Caco-2 (cell line): ENCODE measurements at regions not wholly inside any gene's neighbourhood (a gene's known extent, or its start where the extent isn't known, plus 50 kb on each side); places are given as distances from the start of the nearest gene placed in this dataset.

Source experiments
- BruUV-seq: library from RNA; stranded (reverse); fragments of 400-500 nt; replicated peaks from 2 replicates; lab custom pipeline; 2021; lab: Mats Ljungman, UMichigan
- CTCF ChIA-PET: fragments of 300-600 bp; sonication (Branson Sonifier 250); formaldehyde crosslinking; loops from one replicate; lab custom pipeline; 2022; ENCODE audit warnings: antibody characterized with exemption; lab: Charles Lee
- POLR2A ChIA-PET: fragments of 300-600 bp; sonication (Branson Sonifier 250); formaldehyde crosslinking; loops from one replicate; lab custom pipeline; 2022; ENCODE audit warnings: antibody characterized with exemption; lab: Charles Lee
- DNase-seq, 2 experiments: peaks; one replicate each; pipeline versions ENCODE4 v3.0.0 to v3.0.0-alpha.2; 2020 to 2022
- H3K27me3 ChIP-seq: replicated peaks from 2 replicates; pipeline ENCODE4 v1.6.0; 2011; ENCODE audit warnings: low read length; ENCODE audit not compliant: control insufficient read depth, insufficient read depth
- H3K36me3 ChIP-seq: 2 replicates; pipeline ENCODE4 v1.5.1; 2011; ENCODE audit warnings: low read length; ENCODE audit not compliant: control insufficient read depth, insufficient read depth
- H3K4me1 ChIP-seq: fragments of 250-450 bp; sonication (Bioruptor Pico); 2 replicates; pipeline ENCODE4 v1.5.1; 2020; ENCODE audit warnings: mild to moderate bottlenecking
- H3K4me3 ChIP-seq: 2 replicates; pipeline ENCODE4 v1.5.1; 2011; ENCODE audit warnings: low read depth, mild to moderate bottlenecking, control low read depth, low read length
- H3K9me3 ChIP-seq: fragments of 250-450 bp; sonication (Bioruptor Pico); 2 replicates; pipeline ENCODE4 v1.5.1; 2020; ENCODE audit warnings: mild to moderate bottlenecking, moderate library complexity
- H3K27ac Mint-ChIP-seq: one replicate; pipeline ENCODE4 v1.8.0; 2022; ENCODE audit warnings: mixed read lengths; ENCODE audit not compliant: unreplicated experiment
- H3K27me3 Mint-ChIP-seq: one replicate; pipeline ENCODE4 v1.8.0; 2022; ENCODE audit warnings: mixed read lengths; ENCODE audit not compliant: insufficient read depth, unreplicated experiment
- H3K36me3 Mint-ChIP-seq: one replicate; pipeline ENCODE4 v1.8.0; 2022; ENCODE audit warnings: mild to moderate bottlenecking, mixed read lengths; ENCODE audit not compliant: insufficient read depth, unreplicated experiment
- H3K4me1 Mint-ChIP-seq: one replicate; pipeline ENCODE4 v1.8.0; 2022; ENCODE audit warnings: low read depth, mixed read lengths; ENCODE audit not compliant: unreplicated experiment
- H3K4me3 Mint-ChIP-seq: one replicate; pipeline ENCODE4 v1.8.0; 2022; ENCODE audit warnings: mild to moderate bottlenecking, moderate library complexity, mixed read lengths; ENCODE audit not compliant: unreplicated experiment
- H3K9me3 Mint-ChIP-seq: one replicate; pipeline ENCODE4 v1.8.0; 2022; ENCODE audit warnings: mixed read lengths; ENCODE audit not compliant: unreplicated experiment
- CTCF ChIP-seq, 2 experiments: fragments of 200-600 bp in 1 of 2; IDR thresholded peaks; 1 replicate in 1 of 2; 2 replicates in 1 of 2; pipeline versions ENCODE4 v1.5.1 to v1.8.0; 2011 to 2022; ENCODE audit warnings: antibody characterized with exemption in 1 of 2, control low read depth in 1 of 2, inconsistent platforms in 1 of 2, low read depth in 1 of 2, low read length in 1 of 2, mild to moderate bottlenecking in 1 of 2, moderate library complexity in 1 of 2; ENCODE audit not compliant: insufficient read depth in 1 of 2, severe bottlenecking in 1 of 2, unreplicated experiment in 1 of 2
- intact Hi-C: fragments of 100-400 bp; cut with micrococcal nuclease; formaldehyde crosslinking; loops from one replicate; pipeline ENCODE4 v1.10.0; 2022; ENCODE audit not compliant: unreplicated experiment

GRCh38 chr13:103218253-103218652 lies 152.0 kb upstream of the SLC10A2 start:
- Mint-ChIP-seq H3K9me3 (no peaks in the 10 kb centered on the region), H3K4me1 (no peaks in the 10 kb centered on the region), H3K4me3 (no peak overlapping the region), H3K36me3 (no peaks in the 10 kb centered on the region), H3K27ac (no peak overlapping the region), H3K27me3 (no peaks in the 10 kb centered on the region)
- H3K9me3 ChIP-seq = no peaks in the 10 kb centered on the region
- POLR2A ChIA-PET = no interaction called here
- CTCF ChIA-PET = no interaction called here
- intact Hi-C loops = no loop called here
- no peak for TF ChIP-seq CTCF (IDR thresholded peaks at IDR 0.05; ENCODE audit: insufficient read depth in 1 of 2, low read depth in 1 of 2, low read length in 1 of 2, severe bottlenecking in 1 of 2, unreplicated experiment in 1 of 2)
- no peaks in the 10 kb centered on the region for H3K36me3 ChIP-seq
- H3K27me3 ChIP-seq = no peaks in the 10 kb centered on the region
- no peak for DNase-seq
- no peaks in the 10 kb centered on the region for H3K4me1 ChIP-seq
- BruUV-seq = no TSS peak
- no peak overlapping the region for H3K4me3 ChIP-seq

- POLR2A ChIA-PET = no interaction called here
- Histone ChIP-seq H3K4me3 (no peak overlapping the region), H3K27me3 (no peaks in the 10 kb centered on the region), H3K4me1 (peaks cover 20% of the 10 kb centered on the region), H3K36me3 (no peaks in the 10 kb centered on the region), H3K9me3 (peaks cover 4% of the 10 kb centered on the region; the same call in 1 of the 2 replicates)
- TF ChIP-seq CTCF (IDR thresholded peaks at IDR 0.05; ENCODE audit: insufficient read depth in 1 of 2, low read depth in 1 of 2, low read length in 1 of 2, severe bottlenecking in 1 of 2, unreplicated experiment in 1 of 2) = no peak
- H3K27me3 Mint-ChIP-seq = no peaks in the 10 kb centered on the region
- H3K4me3 Mint-ChIP-seq = no peak overlapping the region
- DNase-seq = no peak
- no peak overlapping the region for H3K27ac Mint-ChIP-seq
- CTCF ChIA-PET = no interaction called here
- H3K9me3 Mint-ChIP-seq = no peaks in the 10 kb centered on the region
- H3K36me3 Mint-ChIP-seq = no peaks in the 10 kb centered on the region
- BruUV-seq = no TSS peak
- H3K4me1 Mint-ChIP-seq = peaks cover 7% of the 10 kb centered on the region
- intact Hi-C loops = loop anchor here (5.0 kb wide), 1 partner anchor 311 kb away; no protein-coding TSS in a partner anchor
These were observed 146.9 kb upstream of the SLC10A2 start for GRCh38 chr13:103213152-103213551.

- no peak for DNase-seq
- Mint-ChIP-seq H3K27ac (peak overlapping the region; percentile 42), H3K36me3 (no peaks in the 10 kb centered on the region), H3K9me3 (no peaks in the 10 kb centered on the region), H3K4me3 (no peak overlapping the region), H3K4me1 (peaks cover 7% of the 10 kb centered on the region), H3K27me3 (no peaks in the 10 kb centered on the region)
- Histone ChIP-seq H3K27me3 (no peaks in the 10 kb centered on the region), H3K4me1 (peaks cover 20% of the 10 kb centered on the region), H3K9me3 (peaks cover 4% of the 10 kb centered on the region; the same call in 1 of the 2 replicates), H3K36me3 (no peaks in the 10 kb centered on the region), H3K4me3 (no peak overlapping the region)
- no TSS peak for BruUV-seq
- TF ChIP-seq CTCF (IDR thresholded peaks at IDR 0.05; ENCODE audit: insufficient read depth in 1 of 2, low read depth in 1 of 2, low read length in 1 of 2, severe bottlenecking in 1 of 2, unreplicated experiment in 1 of 2) = no peak
- ChIA-PET CTCF (no interaction called here), POLR2A (no interaction called here)
- intact Hi-C loops = loop anchor here (5.0 kb wide), 1 partner anchor 308 kb away; no protein-coding TSS in a partner anchor
These were observed 144.1 kb upstream of the SLC10A2 start for GRCh38 chr13:103210348-103210747.
